Endothelial cell (in vitro differentiated cells): ENCODE measurements at regions not wholly inside any gene's neighbourhood (a gene's known extent, or its start where the extent isn't known, plus 50 kb on each side); places are given as distances from the start of the nearest gene placed in this dataset.

ENCODE experiments used
- DNase-seq: peaks from one replicate; pipeline ENCODE4 v3.0.0; 2021; ENCODE audit warnings: low spot score
- H3K27ac Mint-ChIP-seq: one replicate; pipeline ENCODE4 v1.8.0; 2021; ENCODE audit warnings: mixed read lengths, inconsistent platforms; ENCODE audit not compliant: unreplicated experiment
- H3K27me3 Mint-ChIP-seq: one replicate; pipeline ENCODE4 v1.8.0; 2021; ENCODE audit warnings: mild to moderate bottlenecking, moderate library complexity, mixed read lengths, inconsistent platforms; ENCODE audit not compliant: unreplicated experiment
- H3K36me3 Mint-ChIP-seq: one replicate; pipeline ENCODE4 v1.8.0; 2021; ENCODE audit warnings: mild to moderate bottlenecking, low read depth, mixed read lengths, inconsistent platforms; ENCODE audit not compliant: unreplicated experiment
- H3K4me1 Mint-ChIP-seq: one replicate; pipeline ENCODE4 v1.8.0; 2021; ENCODE audit warnings: mild to moderate bottlenecking, mixed read lengths, inconsistent platforms; ENCODE audit not compliant: unreplicated experiment
- H3K4me3 Mint-ChIP-seq: one replicate; pipeline ENCODE4 v1.8.0; 2021; ENCODE audit warnings: mild to moderate bottlenecking, mixed read lengths, inconsistent platforms; ENCODE audit not compliant: unreplicated experiment
- H3K9me3 Mint-ChIP-seq: one replicate; pipeline ENCODE4 v1.8.0; 2021; ENCODE audit warnings: mixed read lengths, inconsistent platforms; ENCODE audit not compliant: unreplicated experiment
- CTCF ChIP-seq: fragments of 200-600 bp; sonication (generic); IDR thresholded peaks from one replicate; pipeline ENCODE4 v1.5.0; 2021; ENCODE audit warnings: antibody characterized with exemption; ENCODE audit not compliant: unreplicated experiment

DNA sequence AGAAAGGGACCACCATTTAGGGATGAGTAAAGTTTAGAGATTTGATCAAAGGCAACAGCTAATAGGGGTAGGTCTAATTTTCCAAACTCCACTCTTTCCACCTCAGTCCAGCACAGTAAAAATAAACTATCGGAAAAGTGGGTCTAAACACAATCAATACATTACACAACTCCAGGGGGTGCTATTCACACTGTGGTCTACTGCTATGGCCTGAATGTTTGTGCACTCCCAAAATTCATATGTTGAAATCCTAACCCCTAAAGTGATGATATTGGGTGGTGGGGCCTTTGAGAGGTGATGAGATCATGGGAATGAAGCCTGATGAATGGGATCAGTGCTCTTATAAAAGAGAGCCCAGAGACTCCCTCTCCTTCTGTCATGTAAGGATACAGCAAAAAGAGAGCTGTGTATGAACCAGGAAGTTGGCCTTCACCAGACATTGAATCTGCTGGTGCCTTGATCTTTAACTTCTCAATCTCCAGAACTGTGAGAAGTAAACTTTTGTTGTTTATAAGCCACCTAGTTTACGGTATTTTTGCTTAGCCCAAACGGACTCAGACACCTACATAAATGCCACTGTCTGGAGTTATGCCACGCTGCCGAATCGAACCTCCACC is 193.9 kb downstream of the OMA1 start:
- DNase-seq = no peak
- H3K27ac Mint-ChIP-seq = no peak overlapping the region
- H3K4me1 Mint-ChIP-seq = peaks cover 2% of the 10 kb centered on the region
- H3K36me3 Mint-ChIP-seq = no peaks in the 10 kb centered on the region
- no peaks in the 10 kb centered on the region for H3K27me3 Mint-ChIP-seq
- no peak for TF ChIP-seq CTCF
- H3K4me3 Mint-ChIP-seq = no peak overlapping the region
- no peaks in the 10 kb centered on the region for H3K9me3 Mint-ChIP-seq

DNA sequence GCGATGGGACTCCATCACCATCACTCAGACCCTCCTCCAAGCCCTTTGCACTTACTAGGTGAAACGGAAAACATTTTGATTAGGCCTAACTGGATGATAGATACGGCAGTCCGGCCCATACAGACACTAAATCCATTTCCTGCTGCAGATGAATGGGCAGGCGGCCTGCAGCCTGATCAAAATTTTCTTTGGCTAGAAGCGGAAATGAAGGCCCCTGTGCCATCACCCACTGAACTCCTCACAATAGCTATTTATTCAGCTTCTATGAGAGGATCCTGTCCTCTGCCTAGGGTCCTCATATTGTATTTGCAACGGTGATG is 200.5 kb downstream of the OMA1 start:
- Mint-ChIP-seq H3K4me1 (no peaks in the 10 kb centered on the region), H3K27ac (no peak overlapping the region), H3K36me3 (no peaks in the 10 kb centered on the region), H3K4me3 (no peak overlapping the region), H3K9me3 (no peaks in the 10 kb centered on the region), H3K27me3 (no peaks in the 10 kb centered on the region)
- TF ChIP-seq CTCF = no peak
- DNase-seq = no peak

- H3K4me3 Mint-ChIP-seq = no peak overlapping the region
- no peak for DNase-seq
- no peaks in the 10 kb centered on the region for H3K36me3 Mint-ChIP-seq
- no peaks in the 10 kb centered on the region for H3K4me1 Mint-ChIP-seq
- no peak for TF ChIP-seq CTCF
- no peaks in the 10 kb centered on the region for H3K9me3 Mint-ChIP-seq
- H3K27ac Mint-ChIP-seq = no peak overlapping the region
- H3K27me3 Mint-ChIP-seq = no peaks in the 10 kb centered on the region
Observed at GRCh38 chr1:58345215-58346035, 201.1 kb downstream of the OMA1 start.

DNA sequence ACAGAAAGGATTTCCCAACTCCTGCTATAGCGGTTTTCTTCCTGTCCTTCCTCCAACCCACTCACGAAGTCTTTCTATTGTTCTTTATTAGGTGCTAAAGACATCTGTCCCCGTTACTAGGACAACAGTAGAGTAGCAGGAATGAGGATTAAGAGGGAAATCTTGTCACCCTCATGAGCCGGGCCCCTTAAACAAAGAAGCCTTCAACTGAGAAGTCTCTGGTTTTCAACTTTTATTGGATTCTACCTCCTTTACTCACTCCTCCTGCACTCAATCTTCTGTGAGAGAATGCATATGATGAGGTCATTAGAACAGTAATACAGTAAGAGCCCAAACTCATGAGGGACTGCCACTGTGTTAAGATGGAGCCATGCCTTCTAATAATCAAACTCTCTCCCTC is 206.3 kb downstream of the OMA1 start:
- H3K9me3 Mint-ChIP-seq = no peaks in the 10 kb centered on the region
- no peak for TF ChIP-seq CTCF
- no peaks in the 10 kb centered on the region for H3K27me3 Mint-ChIP-seq
- H3K4me1 Mint-ChIP-seq = peaks cover 3% of the 10 kb centered on the region
- no peak overlapping the region for H3K27ac Mint-ChIP-seq
- H3K4me3 Mint-ChIP-seq = no peak overlapping the region
- DNase-seq = no peak
- H3K36me3 Mint-ChIP-seq = no peaks in the 10 kb centered on the region

GRCh38 chr1:58338081-58338480 is 208.4 kb downstream of the OMA1 start:
- Mint-ChIP-seq H3K4me3 (no peak overlapping the region), H3K27ac (no peak overlapping the region), H3K4me1 (peaks cover 3% of the 10 kb centered on the region), H3K9me3 (no peaks in the 10 kb centered on the region), H3K36me3 (no peaks in the 10 kb centered on the region), H3K27me3 (no peaks in the 10 kb centered on the region)
- DNase-seq = no peak
- no peak for TF ChIP-seq CTCF
